ENCODE measurements at regions not wholly inside any gene's neighbourhood (a gene's known extent, or its start where the extent isn't known, plus 50 kb on each side); places are given as distances from the start of the nearest gene placed in this dataset.

DNA sequence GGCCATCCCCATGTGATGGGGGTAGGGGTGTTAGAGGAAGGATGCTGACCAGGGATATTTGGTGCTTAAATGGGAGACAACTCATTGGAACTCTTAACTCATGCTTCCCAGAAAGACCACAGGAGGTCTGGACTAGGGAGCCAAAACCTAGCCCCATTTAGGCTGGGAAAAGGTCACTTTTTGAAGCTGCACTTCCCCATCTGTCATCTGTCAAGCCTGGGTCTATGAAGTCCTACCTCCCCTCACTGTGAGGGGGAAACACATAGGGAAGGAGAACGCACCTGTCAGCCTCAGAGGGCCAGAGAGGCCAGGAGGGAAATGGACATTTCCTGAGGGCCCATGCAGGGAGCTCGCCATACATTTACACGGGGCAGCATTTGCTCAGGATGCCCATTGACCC, 321.0 kb downstream of the BCL11B start:
- ATAC-seq (no peak), DNase-seq (no peak)
- WGBS = 86% methylated on average over 3 of the region's 3 CpGs
- no peaks in the 10 kb centered on the region for H3K27me3 ChIP-seq (ENCODE audit: control insufficient read depth, insufficient read depth)
- no peak overlapping the region for H3K27ac ChIP-seq (ENCODE audit: low read length)
- peaks cover 4% of the 10 kb centered on the region for H3K4me1 ChIP-seq (ENCODE audit: control insufficient read depth, insufficient read depth, low read length)
- no peaks in the 10 kb centered on the region for H3K9me3 ChIP-seq (ENCODE audit: control insufficient read depth, low read length)
- no peak overlapping the region for H3K4me3 ChIP-seq (ENCODE audit: low read length)
- intact Hi-C loops (cut with DNase I) = no loop called here

DNA sequence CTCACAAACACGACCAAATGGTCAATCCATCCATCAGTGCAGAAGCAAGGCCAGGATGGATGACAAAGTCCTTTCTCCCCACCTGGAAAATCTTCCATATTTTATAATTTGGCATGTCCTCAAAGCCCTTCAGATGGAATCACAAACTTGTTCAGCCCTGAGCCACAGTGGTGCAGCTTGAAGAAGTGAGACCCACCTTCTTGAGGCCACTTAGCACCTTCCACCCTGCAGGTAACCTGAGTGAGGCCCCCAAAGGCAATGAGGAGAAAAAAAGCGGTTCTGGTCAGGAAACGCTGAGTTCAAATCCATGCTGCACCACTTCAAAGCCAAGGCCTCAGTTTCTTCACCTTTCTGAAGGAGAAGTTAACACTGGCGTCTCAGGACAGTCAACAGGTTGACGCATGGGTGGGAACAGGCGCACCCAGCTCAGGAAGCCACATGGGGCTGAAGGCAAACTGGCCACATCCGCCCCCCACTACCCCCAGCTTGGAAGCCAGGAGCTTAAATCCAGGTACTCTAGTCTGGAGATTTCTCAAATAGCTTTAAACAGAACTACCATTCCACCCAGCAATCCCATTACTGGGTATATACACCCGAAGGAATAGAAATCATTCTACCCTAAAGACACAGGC, 320.4 kb downstream of the BCL11B start:
- ATAC-seq (no peak), DNase-seq (no peak)
- H3K27me3 ChIP-seq (ENCODE audit: control insufficient read depth, insufficient read depth) = no peaks in the 10 kb centered on the region

DNA sequence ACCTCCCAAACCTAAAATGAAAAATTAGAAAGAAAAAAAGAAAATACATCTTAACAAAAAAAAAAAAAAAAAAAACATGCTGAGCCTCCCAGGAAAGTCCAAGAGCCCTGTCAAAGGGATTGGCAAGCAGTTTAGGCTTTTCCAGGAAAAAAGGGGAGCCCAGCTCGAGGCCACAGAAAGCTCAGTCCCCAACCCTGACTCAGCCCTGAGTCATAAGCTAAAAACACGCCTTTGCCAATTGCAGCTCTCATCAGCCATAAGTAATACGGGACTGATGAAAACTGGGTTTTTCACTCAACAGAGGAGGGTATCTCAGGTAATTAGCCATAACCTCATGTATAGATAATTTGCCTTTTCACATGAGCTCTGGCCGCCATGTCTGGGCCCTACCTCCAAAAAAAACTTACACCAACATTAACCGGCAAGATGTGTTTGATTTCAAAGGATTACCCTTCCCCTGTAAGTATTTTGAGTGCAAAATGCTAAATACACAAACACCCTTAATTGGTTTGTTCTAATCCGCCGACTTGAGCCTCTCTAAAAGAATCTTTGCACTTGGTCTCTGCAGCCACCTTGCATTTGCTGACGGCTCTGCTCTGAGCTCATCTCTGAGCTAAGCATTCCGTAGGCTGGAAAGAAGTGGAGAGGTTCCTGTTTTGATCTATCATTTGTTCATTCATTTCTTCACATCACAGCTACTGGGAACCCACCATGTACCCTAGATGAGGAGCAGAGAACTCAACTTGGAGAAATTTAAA, 319.2 kb downstream of the BCL11B start:
- DNase-seq = peak in 1 of 3 donors; percentile 57
- WGBS = 72% methylated on average over 9 of the region's 9 CpGs
- intact Hi-C loops (cut with DNase I) = no loop called here
- Histone ChIP-seq H3K4me3 (ENCODE audit: low read length) (no peak overlapping the region), H3K27ac (ENCODE audit: low read length) (no peak overlapping the region), H3K9me3 (ENCODE audit: control insufficient read depth, low read length) (no peaks in the 10 kb centered on the region), H3K4me1 (ENCODE audit: control insufficient read depth, insufficient read depth, low read length) (no peaks in the 10 kb centered on the region), H3K27me3 (ENCODE audit: control insufficient read depth, insufficient read depth) (no peaks in the 10 kb centered on the region)
- peak; percentile 29 to 69 for ATAC-seq

More for the DNA sequence above, 320.4 kb downstream of the BCL11B start:
- Histone ChIP-seq H3K4me3 (ENCODE audit: low read length) (no peak overlapping the region), H3K27ac (ENCODE audit: low read length) (no peak overlapping the region), H3K4me1 (ENCODE audit: control insufficient read depth, insufficient read depth, low read length) (peaks cover 2% of the 10 kb centered on the region), H3K9me3 (ENCODE audit: control insufficient read depth, low read length) (no peaks in the 10 kb centered on the region)
- intact Hi-C loops (cut with DNase I) = no loop called here
- WGBS = 92% methylated on average over 8 of the region's 8 CpGs

DNA sequence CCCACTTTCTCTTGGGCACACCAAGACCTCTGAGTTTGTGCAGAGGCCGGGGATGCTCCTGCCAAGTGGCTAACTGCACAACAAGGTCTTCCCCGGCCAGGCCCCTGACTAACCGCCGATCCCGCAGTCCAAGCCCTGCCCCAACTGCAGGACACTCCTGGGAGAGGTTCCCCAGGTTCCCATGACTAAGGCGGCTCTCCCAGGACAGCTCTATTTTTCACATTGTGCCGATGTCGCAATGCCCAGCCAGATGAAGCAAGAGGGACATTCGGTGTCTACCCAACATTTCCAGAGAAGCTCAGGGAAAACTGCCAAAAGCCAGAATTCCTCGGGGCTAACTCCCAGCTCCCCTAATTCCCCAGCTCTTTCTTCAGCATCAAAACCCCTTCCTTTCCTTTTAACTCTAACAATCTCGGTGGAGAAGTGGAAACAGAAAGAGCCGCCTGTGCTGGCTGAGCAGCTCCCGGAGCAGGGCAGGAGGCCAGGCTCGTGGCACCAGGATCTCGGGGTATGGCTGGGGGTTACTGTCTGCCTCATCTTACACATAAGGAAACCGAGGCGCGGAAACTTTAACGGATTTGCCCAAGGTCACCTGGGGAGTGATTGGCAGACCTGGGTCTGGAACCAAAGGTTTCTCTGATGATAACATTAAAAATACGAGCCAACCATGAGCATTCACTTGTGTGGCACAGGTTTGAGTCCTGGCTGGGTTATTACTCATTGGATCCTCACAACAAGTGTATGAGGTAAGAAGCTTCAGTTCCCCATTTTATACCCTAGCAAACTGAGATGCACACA, 318.2 kb downstream of the BCL11B start:
- Histone ChIP-seq H3K4me3 (ENCODE audit: low read length) (no peak overlapping the region), H3K27ac (ENCODE audit: low read length) (no peak overlapping the region), H3K27me3 (ENCODE audit: control insufficient read depth, insufficient read depth) (no peaks in the 10 kb centered on the region), H3K9me3 (ENCODE audit: control insufficient read depth, low read length) (no peaks in the 10 kb centered on the region), H3K4me1 (ENCODE audit: control insufficient read depth, insufficient read depth, low read length) (no peaks in the 10 kb centered on the region)
- WGBS = 79% methylated on average over 20 of the region's 20 CpGs
- ATAC-seq (peak in 1 of 2 donors; percentile 76), DNase-seq (peak in 2 of 3 donors; percentile 64 to 84)
- intact Hi-C loops (cut with DNase I) = no loop called here

DNA sequence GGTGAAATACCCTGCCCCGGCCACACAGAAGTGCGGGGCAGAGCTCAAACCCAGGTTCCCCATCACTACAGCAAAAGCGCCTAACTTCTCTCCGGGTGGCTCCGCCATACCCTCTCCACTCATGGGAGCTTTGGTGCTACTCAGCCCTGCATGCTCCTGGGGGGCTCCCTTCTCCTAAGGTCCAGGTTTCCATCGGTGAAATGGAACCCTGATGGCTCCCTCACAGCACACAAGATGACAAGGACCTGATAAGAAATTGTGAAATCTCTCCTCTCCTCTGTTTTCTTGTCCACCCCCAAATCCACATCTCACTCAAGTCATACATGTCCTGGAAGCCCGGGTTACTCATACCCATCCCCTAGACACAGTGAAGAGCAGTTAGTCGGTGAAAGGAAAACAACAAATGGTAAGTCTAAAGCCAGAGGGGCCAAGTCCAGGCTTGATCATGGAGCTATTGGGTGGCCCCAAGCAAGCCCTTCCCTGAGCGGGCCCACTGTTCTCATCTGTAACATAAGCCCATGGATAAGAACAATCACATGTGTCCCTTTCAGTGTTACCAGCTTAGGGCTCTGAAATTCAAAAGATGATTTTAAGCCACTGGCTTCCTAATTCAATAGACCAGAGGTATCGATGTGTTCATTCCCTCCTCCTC, 317.5 kb downstream of the BCL11B start:
- Histone ChIP-seq H3K4me3 (ENCODE audit: low read length) (no peak overlapping the region), H3K4me1 (ENCODE audit: control insufficient read depth, insufficient read depth, low read length) (no peaks in the 10 kb centered on the region), H3K9me3 (ENCODE audit: control insufficient read depth, low read length) (no peaks in the 10 kb centered on the region), H3K27ac (ENCODE audit: low read length) (no peak overlapping the region), H3K27me3 (ENCODE audit: control insufficient read depth, insufficient read depth) (no peaks in the 10 kb centered on the region)
- ATAC-seq (no peak), DNase-seq (no peak)
- intact Hi-C loops (cut with DNase I) = no loop called here
- WGBS = 91% methylated on average over 10 of the region's 10 CpGs

DNA sequence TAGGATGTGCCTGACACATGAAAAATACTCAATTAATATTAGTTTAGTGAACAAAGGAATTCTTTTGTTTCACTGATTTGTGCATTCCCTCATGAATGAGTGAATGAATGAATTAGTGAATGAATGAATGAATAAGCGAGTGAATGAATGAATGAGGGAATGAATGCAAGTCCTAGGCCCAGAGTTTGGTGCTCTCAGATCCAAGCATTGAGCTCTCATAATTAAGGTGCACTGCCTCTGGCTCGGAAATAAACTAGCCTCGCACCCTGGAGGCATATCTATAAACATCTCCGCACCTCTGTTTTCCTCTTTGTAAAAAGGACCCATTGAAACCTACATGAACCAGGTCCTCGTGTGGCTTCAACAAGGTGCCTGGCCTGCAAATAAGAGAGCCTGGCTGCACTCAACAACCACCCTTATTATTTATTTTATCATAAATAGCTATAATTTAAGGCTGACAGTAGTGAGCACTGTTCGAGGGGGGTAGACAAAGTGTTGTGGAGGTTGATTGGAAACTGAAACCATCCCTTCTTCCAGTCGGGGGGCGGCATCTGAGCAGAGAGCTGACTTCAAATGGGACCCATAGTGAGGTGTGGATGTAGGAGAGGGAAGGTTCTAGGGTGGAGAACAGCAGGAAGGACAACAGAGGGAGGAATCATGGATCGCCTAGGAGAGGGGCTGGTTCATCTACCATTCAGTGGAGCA, 316.8 kb downstream of the BCL11B start:
- ATAC-seq (no peak), DNase-seq (no peak)
- Histone ChIP-seq H3K27ac (ENCODE audit: low read length) (no peak overlapping the region), H3K9me3 (ENCODE audit: control insufficient read depth, low read length) (no peaks in the 10 kb centered on the region), H3K4me1 (ENCODE audit: control insufficient read depth, insufficient read depth, low read length) (no peaks in the 10 kb centered on the region), H3K4me3 (ENCODE audit: low read length) (no peak overlapping the region), H3K27me3 (ENCODE audit: control insufficient read depth, insufficient read depth) (no peaks in the 10 kb centered on the region)
- intact Hi-C loops (cut with DNase I) = no loop called here
- 72% methylated on average over 9 of the region's 9 CpGs for WGBS

DNA sequence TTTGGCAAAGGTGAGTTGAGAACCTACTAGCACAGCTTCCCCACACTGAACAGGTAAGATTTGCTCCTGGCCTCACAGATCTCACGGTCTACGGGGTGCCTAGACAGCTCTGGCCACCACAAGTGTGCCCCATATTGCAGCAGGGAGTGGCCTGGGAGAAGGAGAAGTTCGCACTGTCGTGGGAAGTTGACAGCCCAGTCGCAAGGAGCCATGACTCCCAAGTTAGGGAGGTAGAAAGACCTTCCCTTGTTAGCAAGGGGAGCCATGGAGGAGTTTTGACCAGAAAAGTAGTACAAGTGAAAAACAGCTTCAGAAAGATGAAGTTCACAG, 316.3 kb downstream of the BCL11B start:
- no peak for DNase-seq
- Histone ChIP-seq H3K4me1 (ENCODE audit: control insufficient read depth, insufficient read depth, low read length) (no peaks in the 10 kb centered on the region), H3K4me3 (ENCODE audit: low read length) (no peak overlapping the region), H3K9me3 (ENCODE audit: control insufficient read depth, low read length) (no peaks in the 10 kb centered on the region), H3K27ac (ENCODE audit: low read length) (no peak overlapping the region), H3K27me3 (ENCODE audit: control insufficient read depth, insufficient read depth) (no peaks in the 10 kb centered on the region)
- intact Hi-C loops (cut with DNase I) = no loop called here
- ATAC-seq = no peak
- 82% methylated on average over 5 of the region's 5 CpGs for WGBS

DNA sequence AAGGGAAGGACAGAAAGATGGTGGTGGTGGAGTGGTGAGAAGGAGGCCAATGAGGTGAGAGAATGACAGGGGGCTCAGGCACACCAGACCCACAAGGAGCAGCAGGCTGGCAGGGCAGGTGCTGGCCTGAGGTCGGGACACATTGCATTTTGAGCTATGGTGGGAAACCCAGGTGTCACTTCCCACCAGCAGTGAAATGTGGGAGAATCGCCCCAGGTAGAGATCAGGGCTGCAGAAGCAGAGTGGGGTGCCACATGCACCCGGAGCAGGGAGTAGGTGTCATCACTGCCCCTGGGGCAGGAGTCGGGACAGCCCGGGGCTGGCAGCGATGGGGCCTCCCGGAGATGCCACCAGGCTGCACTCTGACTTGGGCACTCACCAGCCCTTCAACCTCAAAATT, 315.8 kb downstream of the BCL11B start:
- Histone ChIP-seq H3K4me3 (ENCODE audit: low read length) (no peak overlapping the region), H3K4me1 (ENCODE audit: control insufficient read depth, insufficient read depth, low read length) (no peaks in the 10 kb centered on the region), H3K27ac (ENCODE audit: low read length) (no peak overlapping the region), H3K9me3 (ENCODE audit: control insufficient read depth, low read length) (no peaks in the 10 kb centered on the region), H3K27me3 (ENCODE audit: control insufficient read depth, insufficient read depth) (no peaks in the 10 kb centered on the region)
- no peak for DNase-seq
- intact Hi-C loops (cut with DNase I) = no loop called here
- ATAC-seq = no peak
- 85% methylated on average over 7 of the region's 7 CpGs for WGBS

DNA sequence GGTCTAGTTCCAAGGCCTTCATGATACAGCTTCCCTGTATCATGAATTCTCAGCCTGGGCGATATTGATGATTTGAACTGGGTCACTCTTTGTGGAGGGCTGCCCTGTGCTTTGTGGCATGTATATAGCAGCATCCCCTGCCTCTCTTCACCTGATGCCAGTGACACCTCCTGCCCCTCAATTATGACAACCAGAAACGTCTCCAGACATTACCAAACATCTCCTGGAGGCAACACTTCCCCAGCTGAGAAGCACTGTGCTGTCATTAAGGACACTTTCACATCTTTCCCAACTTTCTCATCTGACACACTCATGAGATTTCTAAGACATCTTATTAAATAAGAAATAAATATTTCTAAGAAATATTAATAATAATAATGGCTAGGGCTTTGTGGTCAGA, 315.3 kb downstream of the BCL11B start:
- no peak for ATAC-seq
- H3K27me3 ChIP-seq (ENCODE audit: control insufficient read depth, insufficient read depth) = no peaks in the 10 kb centered on the region
- no peaks in the 10 kb centered on the region for H3K4me1 ChIP-seq (ENCODE audit: control insufficient read depth, insufficient read depth, low read length)
- H3K9me3 ChIP-seq (ENCODE audit: control insufficient read depth, low read length) = no peaks in the 10 kb centered on the region
- intact Hi-C loops (cut with DNase I) = no loop called here
- H3K27ac ChIP-seq (ENCODE audit: low read length) = no peak overlapping the region
- DNase-seq = no peak
- H3K4me3 ChIP-seq (ENCODE audit: low read length) = no peak overlapping the region
- WGBS = 61% methylated on average over 2 of the region's 2 CpGs

DNA sequence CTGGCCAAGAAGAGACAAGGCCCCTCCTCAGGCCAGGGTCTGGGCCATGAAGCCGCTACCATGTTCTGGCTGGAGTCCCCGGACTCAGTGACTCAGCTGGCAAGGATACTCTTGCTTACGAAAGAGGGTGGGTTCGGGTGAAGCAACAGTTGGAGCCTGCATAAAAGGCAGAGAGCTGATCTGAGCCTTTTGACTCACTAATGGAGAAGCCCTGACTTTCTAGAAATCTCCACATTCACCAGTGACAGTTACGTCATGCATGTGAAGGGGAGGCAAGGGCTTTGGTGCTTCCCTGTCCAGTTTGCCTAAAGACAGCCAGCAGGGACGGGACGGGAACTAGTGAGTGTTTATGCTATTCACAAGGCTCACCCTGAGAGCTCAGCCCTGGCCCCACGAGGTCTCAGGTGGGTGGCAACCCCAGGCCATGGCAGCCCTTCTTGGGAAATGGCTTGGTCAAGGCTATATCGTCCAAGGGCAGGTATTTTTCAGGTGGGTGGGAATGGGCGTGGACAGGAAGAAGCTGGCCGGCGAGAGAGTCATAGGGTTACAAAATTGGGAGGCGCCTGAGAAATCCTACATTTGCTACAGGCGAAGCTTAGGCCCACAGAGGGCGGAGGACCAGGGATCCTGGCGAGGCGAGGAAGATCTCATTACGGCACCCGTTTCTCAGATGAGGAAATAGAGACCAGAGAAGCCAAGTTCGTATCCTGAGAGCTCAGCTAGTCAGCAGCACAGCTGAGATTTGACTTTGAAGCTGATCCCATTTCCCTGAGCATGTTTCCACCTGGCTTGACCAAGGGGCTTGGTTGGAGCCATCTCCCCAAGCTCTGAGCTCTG, 314.6 kb downstream of the BCL11B start:
- H3K4me1 ChIP-seq (ENCODE audit: control insufficient read depth, insufficient read depth, low read length) = no peaks in the 10 kb centered on the region
- intact Hi-C loops (cut with DNase I) = no loop called here
- no peaks in the 10 kb centered on the region for H3K27me3 ChIP-seq (ENCODE audit: control insufficient read depth, insufficient read depth)
- ATAC-seq (peak; percentile 87 to 92), DNase-seq (peak; percentile 69 to 87 (median 72))
- no peak overlapping the region for H3K27ac ChIP-seq (ENCODE audit: low read length)
- 56% methylated on average over 20 of the region's 20 CpGs for WGBS
- H3K9me3 ChIP-seq (ENCODE audit: control insufficient read depth, low read length) = no peaks in the 10 kb centered on the region
- H3K4me3 ChIP-seq (ENCODE audit: low read length) = no peak overlapping the region
